ENCODE measurements at regions not wholly inside any gene's neighbourhood (a gene's known extent, or its start where the extent isn't known, plus 50 kb on each side); places are given as distances from the start of the nearest gene placed in this dataset.
"Not testable (repeated sequence)": the region's sequence is repeated elsewhere in the genome, so short reads cannot be mapped to it uniquely, and the experiment has no call there.

GRCh38 chr7:56291-56913, 136.0 kb upstream of the FAM20C start:
- no peak for DNase-seq

- no peak for DNase-seq
Measured at GRCh38 chr7:57071-57470, 135.3 kb upstream of the FAM20C start.

- DNase-seq: no peak
Measured at GRCh38 chr7:57482-58255, 134.7 kb upstream of the FAM20C start.

GRCh38 chr7:58316-58715, 134.1 kb upstream of the FAM20C start:
- no peak for DNase-seq

GRCh38 chr7:59079-60016, 133.0 kb upstream of the FAM20C start:
- DNase-seq: no peak

GRCh38 chr7:60017-60675, 132.2 kb upstream of the FAM20C start:
- no peak for DNase-seq

GRCh38 chr7:60706-61105, 131.7 kb upstream of the FAM20C start:
- DNase-seq: no peak

GRCh38 chr7:61111-61510, 131.3 kb upstream of the FAM20C start:
- DNase-seq: no peak

GRCh38 chr7:61576-62360, 130.6 kb upstream of the FAM20C start:
- DNase-seq: no peak

GRCh38 chr7:62361-63116, 129.8 kb upstream of the FAM20C start:
- no peak for DNase-seq

GRCh38 chr7:63117-63480, 129.3 kb upstream of the FAM20C start:
- no peak for DNase-seq

- DNase-seq: no peak
Measured at GRCh38 chr7:63521-64021, 128.8 kb upstream of the FAM20C start.

GRCh38 chr7:64098-64915, 128.1 kb upstream of the FAM20C start:
- DNase-seq: no peak

- no peak for DNase-seq
Measured at GRCh38 chr7:64916-65341, 127.4 kb upstream of the FAM20C start.

- no peak for DNase-seq
Measured at GRCh38 chr7:65554-65953, 126.8 kb upstream of the FAM20C start.

GRCh38 chr7:66296-66695, 126.1 kb upstream of the FAM20C start:
- DNase-seq: no peak

GRCh38 chr7:66741-67140, 125.6 kb upstream of the FAM20C start:
- no peak for DNase-seq

- no peak for DNase-seq
Measured at GRCh38 chr7:67661-68395, 124.5 kb upstream of the FAM20C start.

GRCh38 chr7:68629-69028, 123.7 kb upstream of the FAM20C start:
- DNase-seq: no peak

GRCh38 chr7:69052-69451, 123.3 kb upstream of the FAM20C start:
- not testable (repeated sequence) for DNase-seq
